ENCODE measurements at regions not wholly inside any gene's neighbourhood (a gene's known extent, or its start where the extent isn't known, plus 50 kb on each side); places are given as distances from the start of the nearest gene placed in this dataset.

- H3K4me2 ChIP-seq (ENCODE audit: low read length): no peak overlapping the region
- H3K79me2 ChIP-seq: no peaks in the 10 kb centered on the region
- no peak for TF ChIP-seq CTCF (IDR thresholded peaks at IDR 0.05)
- H3K27me3 ChIP-seq (ENCODE audit: control insufficient read depth, insufficient read depth, low read length): no peaks in the 10 kb centered on the region
- H3K27ac ChIP-seq: no peak overlapping the region
- no peak overlapping the region for H2AFZ ChIP-seq
- no peak overlapping the region for H3K4me3 ChIP-seq (ENCODE audit: low read depth, low read length)
- H3K4me1 ChIP-seq: no peaks in the 10 kb centered on the region
- no peak overlapping the region for H3K9ac ChIP-seq
- H3K36me3 ChIP-seq (ENCODE audit: control insufficient read depth, insufficient read depth, low read length): no peaks in the 10 kb centered on the region
- H3K9me3 ChIP-seq (ENCODE audit: control insufficient read depth, low read length): no peaks in the 10 kb centered on the region
These were observed 134.2 kb upstream of the EYA4 start for GRCh38 chr6:133106934-133107333.

GRCh38 chr6:133108419-133108818, 132.7 kb upstream of the EYA4 start:
- no peak overlapping the region for H3K27ac ChIP-seq
- H3K36me3 ChIP-seq (ENCODE audit: control insufficient read depth, insufficient read depth, low read length): no peaks in the 10 kb centered on the region
- no peaks in the 10 kb centered on the region for H3K9me3 ChIP-seq (ENCODE audit: control insufficient read depth, low read length)
- H2AFZ ChIP-seq: no peak overlapping the region
- no peaks in the 10 kb centered on the region for H3K27me3 ChIP-seq (ENCODE audit: control insufficient read depth, insufficient read depth, low read length)
- H3K4me1 ChIP-seq: no peaks in the 10 kb centered on the region
- H3K4me3 ChIP-seq (ENCODE audit: low read depth, low read length): no peak overlapping the region
- TF ChIP-seq CTCF (IDR thresholded peaks at IDR 0.05): no peak
- H3K4me2 ChIP-seq (ENCODE audit: low read length): no peak overlapping the region
- H3K9ac ChIP-seq: no peak overlapping the region
- H3K79me2 ChIP-seq: no peaks in the 10 kb centered on the region

GRCh38 chr6:133114973-133115372, 126.2 kb upstream of the EYA4 start:
- Histone ChIP-seq H3K4me2 (ENCODE audit: low read length) (no peak overlapping the region), H3K4me1 (no peaks in the 10 kb centered on the region)
- no peak for TF ChIP-seq CTCF (IDR thresholded peaks at IDR 0.05)

GRCh38 chr6:133115946-133116345, 125.2 kb upstream of the EYA4 start:
- no peak overlapping the region for H3K4me2 ChIP-seq (ENCODE audit: low read length)
- H2AFZ ChIP-seq: no peak overlapping the region
- no peaks in the 10 kb centered on the region for H3K36me3 ChIP-seq (ENCODE audit: control insufficient read depth, insufficient read depth, low read length)
- no peaks in the 10 kb centered on the region for H3K27me3 ChIP-seq (ENCODE audit: control insufficient read depth, insufficient read depth, low read length)
- H3K79me2 ChIP-seq: no peaks in the 10 kb centered on the region
- H3K4me1 ChIP-seq: no peaks in the 10 kb centered on the region
- H3K9me3 ChIP-seq (ENCODE audit: control insufficient read depth, low read length): no peaks in the 10 kb centered on the region
- no peak overlapping the region for H3K9ac ChIP-seq
- H3K27ac ChIP-seq: no peak overlapping the region
- no peak overlapping the region for H3K4me3 ChIP-seq (ENCODE audit: low read depth, low read length)
- no peak for TF ChIP-seq CTCF (IDR thresholded peaks at IDR 0.05)

More at GRCh38 chr6:133114973-133115372, 126.2 kb upstream of the EYA4 start:
- H3K4me3 ChIP-seq (ENCODE audit: low read depth, low read length): no peak overlapping the region
- no peaks in the 10 kb centered on the region for H3K27me3 ChIP-seq (ENCODE audit: control insufficient read depth, insufficient read depth, low read length)
- H3K9me3 ChIP-seq (ENCODE audit: control insufficient read depth, low read length): no peaks in the 10 kb centered on the region
- no peak overlapping the region for H2AFZ ChIP-seq
- no peaks in the 10 kb centered on the region for H3K36me3 ChIP-seq (ENCODE audit: control insufficient read depth, insufficient read depth, low read length)
- H3K27ac ChIP-seq: no peak overlapping the region
- H3K79me2 ChIP-seq: no peaks in the 10 kb centered on the region
- no peak overlapping the region for H3K9ac ChIP-seq

GRCh38 chr6:133128191-133128590, 113.0 kb upstream of the EYA4 start:
- TF ChIP-seq CTCF (IDR thresholded peaks at IDR 0.05): no peak
- no peak overlapping the region for H3K4me2 ChIP-seq (ENCODE audit: low read length)
- no peaks in the 10 kb centered on the region for H3K27me3 ChIP-seq (ENCODE audit: control insufficient read depth, insufficient read depth, low read length)
- H3K79me2 ChIP-seq: no peaks in the 10 kb centered on the region
- no peaks in the 10 kb centered on the region for H3K36me3 ChIP-seq (ENCODE audit: control insufficient read depth, insufficient read depth, low read length)
- no peak overlapping the region for H3K4me3 ChIP-seq (ENCODE audit: low read depth, low read length)
- no peak overlapping the region for H3K27ac ChIP-seq
- H3K9me3 ChIP-seq (ENCODE audit: control insufficient read depth, low read length): no peaks in the 10 kb centered on the region
- no peaks in the 10 kb centered on the region for H3K4me1 ChIP-seq
- no peak overlapping the region for H2AFZ ChIP-seq
- no peak overlapping the region for H3K9ac ChIP-seq

Data from parathyroid adenoma (tissue), 2 donors.